Activated naive CD4-positive, alpha-beta T cell treated with anti-CD3 and anti-CD28 coated beads for 36 hours (primary cell): ENCODE measurements at regions not wholly inside any gene's neighbourhood (a gene's known extent, or its start where the extent isn't known, plus 50 kb on each side); places are given as distances from the start of the nearest gene placed in this dataset.

ENCODE experiments used
- CTCF ChIA-PET: fragments of 350-600 bp; sonication (Branson Sonifier 250); formaldehyde crosslinking; loops from one replicate; lab custom pipeline; 2021; ENCODE audit warnings: antibody characterized with exemption; lab: Charles Lee
- DNase-seq: peaks from one replicate; pipeline ENCODE4 v3.0.0-alpha.2; 2020
- H3K27ac Mint-ChIP-seq: one replicate; pipeline ENCODE4 v1.8.0; 2021; ENCODE audit warnings: mild to moderate bottlenecking, mixed read lengths
- H3K27me3 Mint-ChIP-seq: one replicate; pipeline ENCODE4 v1.8.0; 2021; ENCODE audit warnings: low read depth, mixed read lengths
- H3K36me3 Mint-ChIP-seq: one replicate; pipeline ENCODE4 v1.8.0; 2021; ENCODE audit warnings: low read depth, mixed read lengths
- H3K4me1 Mint-ChIP-seq: one replicate; pipeline ENCODE4 v1.8.0; 2021; ENCODE audit warnings: low read depth, mixed read lengths
- H3K4me3 Mint-ChIP-seq: one replicate; pipeline ENCODE4 v1.8.0; 2021; ENCODE audit warnings: mild to moderate bottlenecking, moderate library complexity, mixed read lengths
- H3K9me3 Mint-ChIP-seq: one replicate; pipeline ENCODE4 v1.8.0; 2021; ENCODE audit warnings: mixed read lengths
- intact Hi-C: fragments of 100-400 bp; cut with micrococcal nuclease; formaldehyde crosslinking; loops from one replicate; pipeline ENCODE4 v1.15.1; 2023

DNA sequence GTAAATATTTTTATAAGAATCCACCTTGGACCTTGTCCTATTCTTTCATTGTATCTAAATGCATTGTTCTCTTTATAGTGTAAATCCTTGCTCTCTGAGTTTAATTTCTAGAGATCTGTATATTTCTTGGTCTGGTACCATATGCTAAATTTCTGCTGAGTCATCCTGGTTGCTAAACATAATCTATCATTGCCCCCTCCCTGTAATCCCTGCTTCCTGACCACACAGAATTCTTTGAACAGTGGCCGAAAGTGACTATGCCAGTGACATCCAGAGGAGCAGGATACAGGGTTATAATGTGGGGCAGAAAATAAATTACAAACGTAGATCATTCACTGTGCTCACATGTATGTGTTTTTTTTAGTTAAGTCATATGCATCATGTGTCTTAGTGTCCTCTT lies 143.1 kb downstream of the DIPK2A start:
- H3K27me3 Mint-ChIP-seq, result peaks cover 20% of the 10 kb centered on the region
- DNase-seq, result no peak
- H3K36me3 Mint-ChIP-seq, result no peaks in the 10 kb centered on the region
- H3K27ac Mint-ChIP-seq, result no peak overlapping the region
- CTCF ChIA-PET, result no interaction called here
- intact Hi-C loops, result no loop called here
- no peaks in the 10 kb centered on the region for H3K4me1 Mint-ChIP-seq
- H3K4me3 Mint-ChIP-seq, result no peak overlapping the region
- H3K9me3 Mint-ChIP-seq, result no peaks in the 10 kb centered on the region

DNA sequence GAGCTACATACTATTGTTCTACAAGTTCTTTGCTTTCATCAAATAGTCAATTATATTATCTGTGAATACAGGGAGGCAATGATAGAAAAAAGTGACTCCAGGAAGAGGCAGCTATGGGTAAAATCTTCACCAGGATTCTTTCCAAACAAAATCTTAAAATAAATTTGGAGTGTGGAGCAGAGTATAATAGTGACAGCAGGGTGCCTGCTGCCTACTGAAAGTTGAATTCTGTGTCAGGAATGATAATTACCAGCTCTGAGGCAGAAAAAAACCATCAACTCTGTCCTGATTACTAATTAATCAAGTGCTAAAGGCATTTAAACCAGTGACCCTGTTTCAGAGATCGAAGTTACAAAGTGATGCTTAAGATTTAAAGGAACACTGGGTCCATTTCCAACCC lies 148.0 kb downstream of the DIPK2A start:
- Mint-ChIP-seq H3K36me3 (no peaks in the 10 kb centered on the region), H3K27ac (no peak overlapping the region), H3K9me3 (no peaks in the 10 kb centered on the region), H3K4me1 (no peaks in the 10 kb centered on the region), H3K27me3 (peaks cover 19% of the 10 kb centered on the region), H3K4me3 (no peak overlapping the region)
- intact Hi-C loops, result loop anchor here (10.0 kb wide), 1 partner anchor 1145 kb away; no protein-coding TSS in a partner anchor
- DNase-seq, result no peak
- CTCF ChIA-PET, result no interaction called here

GRCh38 chr3:144121661-144122060 lies 150.0 kb downstream of the DIPK2A start:
- no peaks in the 10 kb centered on the region for H3K36me3 Mint-ChIP-seq
- H3K27ac Mint-ChIP-seq, result no peak overlapping the region
- H3K4me1 Mint-ChIP-seq, result no peaks in the 10 kb centered on the region
- H3K27me3 Mint-ChIP-seq, result peaks cover 7% of the 10 kb centered on the region
- H3K9me3 Mint-ChIP-seq, result peaks cover 4% of the 10 kb centered on the region
- CTCF ChIA-PET, result no interaction called here
- intact Hi-C loops, result loop anchor here (10.0 kb wide), 1 partner anchor 1147 kb away; no protein-coding TSS in a partner anchor
- DNase-seq, result no peak
- no peak overlapping the region for H3K4me3 Mint-ChIP-seq

DNA sequence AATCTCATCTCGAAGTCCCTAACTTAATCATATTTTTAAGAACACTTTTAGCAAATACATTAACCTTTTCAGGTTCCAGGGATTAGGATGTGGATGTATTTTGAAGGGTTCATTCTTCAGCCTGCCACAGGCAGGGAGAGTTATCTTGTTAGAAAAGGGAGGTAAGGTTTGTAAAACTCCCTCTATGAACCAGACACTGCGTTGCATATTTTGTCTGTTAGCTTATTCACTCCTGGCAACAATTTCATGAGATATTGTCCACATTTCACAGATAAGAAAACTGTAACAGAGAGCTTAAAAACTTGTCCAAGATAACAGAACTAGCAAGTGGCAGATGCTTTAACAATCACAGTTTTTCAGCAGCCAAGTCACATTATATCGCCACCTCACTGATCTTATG lies 155.4 kb downstream of the DIPK2A start:
- CTCF ChIA-PET, result interaction anchor here (0.9 kb wide), 1 partner anchor 41 kb away, joined by 4 read pairs; no protein-coding TSS in a partner anchor
- Mint-ChIP-seq H3K27me3 (peaks cover 8% of the 10 kb centered on the region), H3K9me3 (peaks cover 4% of the 10 kb centered on the region), H3K36me3 (no peaks in the 10 kb centered on the region), H3K4me3 (no peak overlapping the region), H3K27ac (no peak overlapping the region), H3K4me1 (no peaks in the 10 kb centered on the region)
- no peak for DNase-seq
- intact Hi-C loops, result loop anchor here (10.0 kb wide), 1 partner anchor 1152 kb away; no protein-coding TSS in a partner anchor

DNA sequence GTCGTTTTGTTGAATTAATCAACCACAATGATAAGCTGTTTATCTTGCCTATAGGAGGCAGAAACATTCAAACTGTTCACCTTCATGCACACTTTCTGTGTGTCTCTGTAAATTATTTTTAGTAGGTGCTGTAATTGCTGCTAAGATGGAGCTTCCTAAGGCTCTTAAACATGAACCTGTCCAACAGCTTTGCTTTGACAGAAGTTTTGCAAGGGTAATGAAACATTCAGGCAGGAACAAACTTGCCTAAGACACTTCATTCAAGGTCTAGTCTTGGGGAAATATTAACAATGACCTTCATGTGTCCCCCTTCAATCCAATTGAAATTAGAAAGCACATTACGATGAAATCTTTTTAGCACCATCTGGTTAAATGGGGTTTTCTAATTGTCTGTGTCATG lies 156.1 kb downstream of the DIPK2A start:
- Mint-ChIP-seq H3K27ac (no peak overlapping the region), H3K4me1 (no peaks in the 10 kb centered on the region), H3K36me3 (no peaks in the 10 kb centered on the region), H3K4me3 (no peak overlapping the region), H3K9me3 (peaks cover 4% of the 10 kb centered on the region), H3K27me3 (peaks cover 8% of the 10 kb centered on the region)
- intact Hi-C loops, result loop anchor here (10.0 kb wide), 1 partner anchor 1153 kb away; no protein-coding TSS in a partner anchor
- no peak for DNase-seq
- CTCF ChIA-PET, result interaction anchor here (0.5 kb wide), 1 partner anchor 151 kb away, joined by 3 read pairs; no protein-coding TSS in a partner anchor

DNA sequence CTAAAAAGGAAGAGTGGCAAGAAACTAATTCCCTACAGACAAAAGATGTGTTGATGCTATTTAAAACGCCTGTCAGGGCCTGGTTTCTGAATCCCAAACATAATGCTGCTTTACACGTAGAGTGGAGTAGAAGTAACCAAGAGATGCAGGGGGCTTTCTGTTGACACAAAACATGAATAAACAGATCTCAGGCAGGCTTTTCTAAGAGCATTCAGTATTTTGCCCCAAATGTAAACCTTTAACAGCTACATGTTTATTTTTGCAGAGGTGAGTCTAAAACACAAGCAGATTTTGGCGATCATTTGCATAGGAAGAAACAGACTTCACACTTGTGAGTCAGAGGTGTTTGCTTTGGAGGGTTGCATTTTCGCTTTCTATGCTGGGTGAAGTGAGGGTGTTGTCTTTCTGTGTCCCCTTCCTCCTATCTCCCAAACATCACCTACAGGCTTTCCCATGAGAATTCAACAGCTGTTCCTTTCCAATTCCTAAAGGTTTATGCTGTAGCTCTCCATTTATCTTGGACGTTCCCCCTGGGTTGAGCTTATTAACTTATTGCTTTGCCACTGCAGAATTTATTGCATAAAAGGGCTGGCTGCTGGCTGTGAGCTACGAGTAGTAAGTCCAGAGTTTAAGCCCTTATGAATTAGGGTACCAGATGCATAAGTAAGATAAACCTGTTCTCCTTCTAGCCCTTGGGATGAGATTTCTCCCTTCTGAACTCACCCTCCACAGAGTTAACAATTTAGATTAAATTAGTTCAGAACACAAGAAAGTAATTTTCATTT lies 156.7 kb downstream of the DIPK2A start:
- CTCF ChIA-PET, result no interaction called here
- Mint-ChIP-seq H3K36me3 (no peaks in the 10 kb centered on the region), H3K9me3 (peaks cover 4% of the 10 kb centered on the region), H3K27ac (no peak overlapping the region), H3K4me1 (no peaks in the 10 kb centered on the region), H3K27me3 (peaks cover 6% of the 10 kb centered on the region), H3K4me3 (no peak overlapping the region)
- intact Hi-C loops, result loop anchor here (10.0 kb wide), 1 partner anchor 1153 kb away; no protein-coding TSS in a partner anchor
- no peak for DNase-seq

- no peak overlapping the region for H3K4me3 Mint-ChIP-seq
- no peak overlapping the region for H3K27ac Mint-ChIP-seq
- DNase-seq, result no peak
- no peaks in the 10 kb centered on the region for H3K4me1 Mint-ChIP-seq
- H3K27me3 Mint-ChIP-seq, result peaks cover 6% of the 10 kb centered on the region
- CTCF ChIA-PET, result no interaction called here
- intact Hi-C loops, result loop anchor here (10.0 kb wide), 1 partner anchor 1155 kb away; no protein-coding TSS in a partner anchor
- no peaks in the 10 kb centered on the region for H3K36me3 Mint-ChIP-seq
- H3K9me3 Mint-ChIP-seq, result peaks cover 4% of the 10 kb centered on the region
Measured at GRCh38 chr3:144129536-144130214, 158.1 kb downstream of the DIPK2A start.

DNA sequence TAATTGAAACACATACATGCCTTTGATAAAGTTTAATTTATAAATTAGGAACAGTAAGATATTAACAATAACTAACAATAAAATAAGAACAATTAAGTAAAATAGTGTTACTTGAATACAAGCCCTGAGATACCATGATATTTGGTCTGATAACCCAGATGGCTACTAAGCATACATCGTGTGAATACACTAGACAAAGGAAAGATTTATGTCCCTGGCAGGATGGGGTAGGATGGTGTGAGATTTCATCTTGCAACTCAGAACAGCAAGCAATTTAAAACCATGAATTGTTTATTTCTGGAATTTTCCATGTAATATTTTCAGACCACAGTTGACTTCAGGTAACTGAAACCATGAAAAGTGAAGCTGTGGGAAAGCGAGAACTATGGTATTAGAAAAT lies 169.5 kb downstream of the DIPK2A start:
- Mint-ChIP-seq H3K27ac (no peak overlapping the region), H3K36me3 (no peaks in the 10 kb centered on the region), H3K27me3 (peaks cover 8% of the 10 kb centered on the region), H3K9me3 (peaks cover 7% of the 10 kb centered on the region), H3K4me3 (no peak overlapping the region), H3K4me1 (no peaks in the 10 kb centered on the region)
- no peak for DNase-seq
- intact Hi-C loops, result no loop called here
- CTCF ChIA-PET, result no interaction called here

DNA sequence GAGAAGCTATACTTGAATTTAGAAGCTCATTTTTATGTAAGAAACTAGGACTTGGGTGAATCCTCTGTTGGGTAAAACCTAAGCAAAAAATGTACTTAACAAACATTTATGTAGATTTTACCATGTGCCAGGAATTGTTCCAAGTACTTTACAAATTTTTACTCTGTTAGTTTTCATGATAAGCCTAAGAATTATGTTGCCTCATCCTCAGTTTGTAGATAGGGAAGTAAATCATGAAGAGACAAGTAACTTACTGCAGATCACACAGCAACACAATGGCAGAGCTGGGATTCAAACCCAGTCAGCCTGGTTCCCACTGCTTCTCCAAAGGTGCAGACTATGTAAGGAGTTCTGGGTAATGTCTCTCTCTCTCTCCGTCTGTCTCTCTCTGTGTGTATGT lies 169.9 kb downstream of the DIPK2A start:
- no peak overlapping the region for H3K4me3 Mint-ChIP-seq
- CTCF ChIA-PET, result no interaction called here
- no peak overlapping the region for H3K27ac Mint-ChIP-seq
- peaks cover 7% of the 10 kb centered on the region for H3K9me3 Mint-ChIP-seq
- DNase-seq, result no peak
- no peaks in the 10 kb centered on the region for H3K36me3 Mint-ChIP-seq
- H3K4me1 Mint-ChIP-seq, result no peaks in the 10 kb centered on the region
- H3K27me3 Mint-ChIP-seq, result peaks cover 8% of the 10 kb centered on the region
- intact Hi-C loops, result no loop called here

GRCh38 chr3:144142151-144142840 lies 170.7 kb downstream of the DIPK2A start:
- no peak overlapping the region for H3K27ac Mint-ChIP-seq
- intact Hi-C loops, result no loop called here
- CTCF ChIA-PET, result no interaction called here
- DNase-seq, result no peak
- H3K27me3 Mint-ChIP-seq, result peaks cover 8% of the 10 kb centered on the region
- H3K36me3 Mint-ChIP-seq, result no peaks in the 10 kb centered on the region
- no peak overlapping the region for H3K4me3 Mint-ChIP-seq
- no peaks in the 10 kb centered on the region for H3K4me1 Mint-ChIP-seq
- H3K9me3 Mint-ChIP-seq, result peaks cover 4% of the 10 kb centered on the region

DNA sequence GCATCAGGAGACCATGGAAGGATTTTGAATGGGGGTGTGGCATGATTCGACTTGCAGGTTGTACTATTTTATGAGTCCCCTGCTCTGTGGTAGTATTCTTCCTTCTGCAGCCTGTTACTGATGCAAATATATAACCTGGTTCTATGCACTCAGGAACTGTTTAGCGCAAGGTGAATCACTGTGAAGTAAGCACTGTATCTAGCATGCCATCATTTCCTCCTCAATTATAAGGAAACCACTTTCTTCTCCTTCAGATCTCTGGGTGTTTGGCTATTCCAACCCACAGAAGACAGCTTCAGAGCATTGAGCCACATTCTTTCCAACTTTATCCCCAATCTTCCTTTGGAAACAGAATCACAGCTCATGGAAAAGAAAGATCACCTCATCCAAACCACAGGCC lies 176.7 kb downstream of the DIPK2A start:
- H3K36me3 Mint-ChIP-seq, result no peaks in the 10 kb centered on the region
- no peaks in the 10 kb centered on the region for H3K4me1 Mint-ChIP-seq
- H3K9me3 Mint-ChIP-seq, result no peaks in the 10 kb centered on the region
- no peak overlapping the region for H3K27ac Mint-ChIP-seq
- CTCF ChIA-PET, result no interaction called here
- intact Hi-C loops, result no loop called here
- peaks cover 6% of the 10 kb centered on the region for H3K27me3 Mint-ChIP-seq
- no peak overlapping the region for H3K4me3 Mint-ChIP-seq
- DNase-seq, result no peak

DNA sequence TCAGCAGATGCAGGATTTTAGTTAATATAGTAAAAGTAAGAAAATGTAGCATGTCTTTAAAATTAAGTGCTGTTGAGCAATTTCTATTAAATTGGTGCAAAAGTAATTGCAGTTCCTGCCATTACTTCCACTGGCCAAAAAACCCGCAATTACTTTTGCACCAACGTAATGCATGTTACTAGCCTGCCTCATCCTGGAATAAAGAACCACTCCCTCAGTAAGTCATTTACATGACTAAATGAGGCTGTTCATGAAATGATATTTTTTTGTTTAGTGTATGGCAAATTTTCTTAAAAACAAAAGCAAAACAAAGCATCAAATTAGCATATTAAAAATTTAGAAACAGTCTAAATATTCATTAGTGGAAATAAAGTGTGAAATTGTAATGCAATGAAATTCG lies 180.4 kb downstream of the DIPK2A start:
- Mint-ChIP-seq H3K9me3 (peaks cover 9% of the 10 kb centered on the region), H3K27me3 (peaks cover 5% of the 10 kb centered on the region), H3K27ac (no peak overlapping the region), H3K4me3 (no peak overlapping the region), H3K36me3 (no peaks in the 10 kb centered on the region), H3K4me1 (no peaks in the 10 kb centered on the region)
- DNase-seq, result no peak
- intact Hi-C loops, result no loop called here
- CTCF ChIA-PET, result no interaction called here
